PC-9 (cell line): ENCODE measurements at regions not wholly inside any gene's neighbourhood (a gene's known extent, or its start where the extent isn't known, plus 50 kb on each side); places are given as distances from the start of the nearest gene placed in this dataset.

Experiments used
- BruUV-seq: library from RNA; stranded (reverse); fragments of 400-500 nt; replicated peaks from 2 replicates; lab custom pipeline; 2021; lab: Mats Ljungman, UMichigan
- CTCF ChIA-PET: fragments of 300-600 bp; sonication (Branson Sonifier 250); formaldehyde crosslinking; loops from one replicate; lab custom pipeline; 2022; ENCODE audit warnings: antibody characterized with exemption; lab: Charles Lee
- POLR2A ChIA-PET: fragments of 300-600 bp; sonication (Branson Sonifier 250); formaldehyde crosslinking; loops from one replicate; lab custom pipeline; 2022; ENCODE audit warnings: antibody characterized with exemption; ENCODE audit not compliant: unreplicated experiment; lab: Charles Lee
- DNase-seq, 2 experiments: peaks; one replicate each; pipeline versions ENCODE4 v3.0.0 to v3.0.0-alpha.2; 2015 to 2022; ENCODE audit warnings: mixed read lengths in 1 of 2
- H2AFZ ChIP-seq: fragments of 200-600 bp; sonication (generic); 2 replicates; pipeline ENCODE4 v1.8.1; 2017; ENCODE audit warnings: antibody characterized with exemption
- H3F3A ChIP-seq: fragments of 200-600 bp; sonication (generic); 2 replicates; pipeline ENCODE4 v1.8.1; 2017; ENCODE audit warnings: antibody characterized with exemption, mild to moderate bottlenecking, low read depth; ENCODE audit not compliant: insufficient read depth
- H3K27ac ChIP-seq: fragments of 200-600 bp; sonication (generic); 2 replicates; pipeline ENCODE4 v1.6.1; 2016; ENCODE audit warnings: mixed run types
- H3K27me3 ChIP-seq: fragments of 200-600 bp; sonication (generic); 2 replicates; pipeline ENCODE4 v1.6.1; 2016; ENCODE audit warnings: low read depth, mixed run types; ENCODE audit not compliant: insufficient read depth
- H3K36me3 ChIP-seq: fragments of 200-600 bp; sonication (generic); 2 replicates; pipeline ENCODE4 v1.6.1; 2016; ENCODE audit warnings: low read depth, mixed run types
- H3K4me1 ChIP-seq: fragments of 200-600 bp; sonication (generic); replicated peaks from 2 replicates; pipeline ENCODE4 v1.6.1; 2016; ENCODE audit warnings: mixed run types; ENCODE audit not compliant: insufficient read depth
- H3K4me2 ChIP-seq: fragments of 200-600 bp; sonication (generic); 2 replicates; pipeline ENCODE4 v1.6.1; 2017; ENCODE audit warnings: mixed run types
- H3K4me3 ChIP-seq: fragments of 200-600 bp; sonication (generic); 2 replicates; pipeline ENCODE4 v1.6.1; 2016; ENCODE audit warnings: mixed run types
- H3K79me2 ChIP-seq: fragments of 200-600 bp; sonication (generic); 2 replicates; pipeline ENCODE4 v1.6.1; 2017; ENCODE audit warnings: low read depth, mixed run types
- H3K9me2 ChIP-seq: fragments of 200-600 bp; sonication (generic); 2 replicates; pipeline ENCODE4 v1.8.1; 2017; ENCODE audit warnings: mild to moderate bottlenecking; ENCODE audit not compliant: insufficient read depth
- H3K9me3 ChIP-seq: fragments of 200-600 bp; sonication (generic); 2 replicates; pipeline ENCODE4 v1.8.1; 2016; ENCODE audit warnings: low read depth; ENCODE audit not compliant: insufficient read depth
- H4K20me1 ChIP-seq: fragments of 200-600 bp; sonication (generic); 2 replicates; pipeline ENCODE4 v1.8.1; 2017; ENCODE audit not compliant: insufficient read depth
- CTCF ChIP-seq: fragments of 200-600 bp; sonication (generic); conservative IDR thresholded peaks from 2 replicates; pipeline ENCODE4 v1.6.1; 2017; ENCODE audit warnings: mixed run types, antibody characterized with exemption, mild to moderate bottlenecking, moderate library complexity
- EZH2 ChIP-seq: fragments of 200-600 bp; sonication (generic); IDR thresholded peaks from 2 replicates; pipeline ENCODE4 v1.8.0; 2017; ENCODE audit warnings: antibody characterized with exemption, low read depth
- intact Hi-C: fragments of 100-400 bp; cut with micrococcal nuclease; formaldehyde crosslinking; loops from one replicate; pipeline ENCODE4 v1.10.0; 2022; ENCODE audit not compliant: unreplicated experiment

GRCh38 chr11:87456499-87456898, 418.8 kb downstream of the TMEM135 start:
- H3K4me1 ChIP-seq, result no peaks in the 10 kb centered on the region
- no peaks in the 10 kb centered on the region for H4K20me1 ChIP-seq
- no peak for TF ChIP-seq CTCF
- no peak for TF ChIP-seq EZH2
- H3F3A ChIP-seq, result no peaks in the 10 kb centered on the region
- no peaks in the 10 kb centered on the region for H3K27me3 ChIP-seq
- H3K9me2 ChIP-seq, result no peaks in the 10 kb centered on the region
- no peak overlapping the region for H3K4me2 ChIP-seq
- H3K27ac ChIP-seq, result no peak overlapping the region
- H3K4me3 ChIP-seq, result no peak overlapping the region
- DNase-seq, result no peak
- no peak overlapping the region for H2AFZ ChIP-seq
- H3K79me2 ChIP-seq, result no peaks in the 10 kb centered on the region
- BruUV-seq, result no TSS peak
- H3K9me3 ChIP-seq, result no peaks in the 10 kb centered on the region
- H3K36me3 ChIP-seq, result no peaks in the 10 kb centered on the region
- CTCF ChIA-PET, result no interaction called here
- intact Hi-C loops, result no loop called here
- POLR2A ChIA-PET, result interaction anchor here (0.7 kb wide), 1 partner anchor 310 kb away, joined by 3 read pairs; no protein-coding TSS in a partner anchor

- Histone ChIP-seq H3K4me3 (no peak overlapping the region), H3K79me2 (no peaks in the 10 kb centered on the region), H2AFZ (no peak overlapping the region), H3K36me3 (no peaks in the 10 kb centered on the region), H4K20me1 (no peaks in the 10 kb centered on the region), H3K9me2 (no peaks in the 10 kb centered on the region), H3K27ac (no peak overlapping the region), H3F3A (no peaks in the 10 kb centered on the region), H3K9me3 (no peaks in the 10 kb centered on the region), H3K27me3 (no peaks in the 10 kb centered on the region), H3K4me2 (no peak overlapping the region), H3K4me1 (no peaks in the 10 kb centered on the region)
- no peak for DNase-seq
- POLR2A ChIA-PET, result no interaction called here
- intact Hi-C loops, result no loop called here
- CTCF ChIA-PET, result no interaction called here
- TF ChIP-seq EZH2, result no peak
- TF ChIP-seq CTCF, result no peak
- no TSS peak for BruUV-seq
Observed at GRCh38 chr11:87455180-87455579, 417.4 kb downstream of the TMEM135 start.

- no TSS peak for BruUV-seq
- ChIA-PET CTCF (no interaction called here), POLR2A (no interaction called here)
- Histone ChIP-seq H3K27me3 (no peaks in the 10 kb centered on the region), H3K27ac (no peak overlapping the region), H3F3A (no peaks in the 10 kb centered on the region), H4K20me1 (no peaks in the 10 kb centered on the region), H3K4me1 (no peaks in the 10 kb centered on the region), H3K9me2 (no peaks in the 10 kb centered on the region), H3K4me3 (no peak overlapping the region), H3K36me3 (no peaks in the 10 kb centered on the region), H2AFZ (no peak overlapping the region), H3K4me2 (no peak overlapping the region), H3K9me3 (no peaks in the 10 kb centered on the region), H3K79me2 (no peaks in the 10 kb centered on the region)
- no peak for DNase-seq
- intact Hi-C loops, result no loop called here
- TF ChIP-seq CTCF, result no peak
- no peak for TF ChIP-seq EZH2
Observed at GRCh38 chr11:87454241-87454640, 416.5 kb downstream of the TMEM135 start.
